ENCODE measurements at regions not wholly inside any gene's neighbourhood (a gene's known extent, or its start where the extent isn't known, plus 50 kb on each side); places are given as distances from the start of the nearest gene placed in this dataset.

GRCh38 chr3:103614719-103615118 is 1179.9 kb downstream of the ZPLD1 start:
- no peaks in the 10 kb centered on the region for H3K27me3 Mint-ChIP-seq
- H3K36me3 Mint-ChIP-seq = no peaks in the 10 kb centered on the region
- H3K27ac Mint-ChIP-seq = no peak overlapping the region
- ATAC-seq (no peak), DNase-seq (no peak)
- POLR2A ChIA-PET = interaction anchor here (0.6 kb wide), 1 partner anchor 18 kb away, joined by 3 read pairs; no protein-coding TSS in a partner anchor
- no peaks in the 10 kb centered on the region for H3K4me1 Mint-ChIP-seq
- H3K9me3 Mint-ChIP-seq = peaks cover 0 to 8% (median 2%) of the 10 kb centered on the region in 9 donors
- H3K4me3 Mint-ChIP-seq = no peak overlapping the region

- Mint-ChIP-seq H3K27me3 (no peaks in the 10 kb centered on the region), H3K36me3 (no peaks in the 10 kb centered on the region), H3K27ac (no peak overlapping the region), H3K4me3 (no peak overlapping the region), H3K4me1 (no peaks in the 10 kb centered on the region), H3K9me3 (peaks cover 0 to 8% (median 3%) of the 10 kb centered on the region in 9 donors)
- ATAC-seq = no peak
- POLR2A ChIA-PET = no interaction called here
- no peak for DNase-seq
Observed at GRCh38 chr3:103617961-103618360, 1183.1 kb downstream of the ZPLD1 start.

- no peak for DNase-seq
- no peak overlapping the region for H3K4me3 Mint-ChIP-seq
- no peaks in the 10 kb centered on the region for H3K36me3 Mint-ChIP-seq
- no peaks in the 10 kb centered on the region for H3K4me1 Mint-ChIP-seq
- POLR2A ChIA-PET = no interaction called here
- peaks cover 2 to 37% (median 10%) of the 10 kb centered on the region in 9 donors for H3K9me3 Mint-ChIP-seq
- no peaks in the 10 kb centered on the region for H3K27me3 Mint-ChIP-seq
- no peak overlapping the region for H3K27ac Mint-ChIP-seq
- ATAC-seq = no peak
Observed at GRCh38 chr3:103624271-103624670, 1189.5 kb downstream of the ZPLD1 start.

- POLR2A ChIA-PET = no interaction called here
Observed at GRCh38 chr3:103629391-103629790, 1194.6 kb downstream of the ZPLD1 start.

DNA sequence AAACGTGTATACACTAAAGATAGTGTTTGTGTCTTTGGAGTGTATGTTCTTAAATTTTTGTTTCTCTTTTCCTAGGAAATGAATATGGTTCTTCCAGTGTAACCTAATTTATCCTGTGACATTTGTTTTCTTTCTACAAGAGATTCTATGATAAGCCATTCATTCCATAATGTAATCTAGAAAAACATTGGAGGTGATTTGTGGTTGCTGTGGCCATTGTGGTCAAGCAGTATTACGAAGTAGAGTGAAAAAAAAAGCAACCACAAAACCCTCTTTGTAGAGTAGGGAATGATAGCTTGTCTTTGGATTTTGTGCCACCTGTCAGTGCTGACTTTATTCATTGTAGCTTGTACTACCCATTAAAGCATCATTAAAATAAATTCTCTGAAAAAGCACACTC is 1209.6 kb downstream of the ZPLD1 start:
- Mint-ChIP-seq H3K4me1 (no peaks in the 10 kb centered on the region), H3K27me3 (no peaks in the 10 kb centered on the region), H3K4me3 (no peak overlapping the region), H3K27ac (no peak overlapping the region), H3K36me3 (no peaks in the 10 kb centered on the region), H3K9me3 (peaks cover 0 to 15% (median 0%) of the 10 kb centered on the region in 9 donors)
- ATAC-seq = no peak
- DNase-seq = no peak
- POLR2A ChIA-PET = no interaction called here

More at GRCh38 chr3:103629391-103629790, 1194.6 kb downstream of the ZPLD1 start:
- no peak overlapping the region for H3K4me3 Mint-ChIP-seq
- no peaks in the 10 kb centered on the region for H3K4me1 Mint-ChIP-seq
- ATAC-seq (no peak), DNase-seq (no peak)
- H3K9me3 Mint-ChIP-seq = peaks cover 2 to 35% (median 21%) of the 10 kb centered on the region in 9 donors
- peaks cover 0 to 5% (median 0%) of the 10 kb centered on the region in 3 donors for H3K36me3 Mint-ChIP-seq
- no peak overlapping the region for H3K27ac Mint-ChIP-seq
- no peaks in the 10 kb centered on the region for H3K27me3 Mint-ChIP-seq

- DNase-seq = no peak
- Mint-ChIP-seq H3K27me3 (no peaks in the 10 kb centered on the region), H3K4me3 (no peak overlapping the region), H3K36me3 (no peaks in the 10 kb centered on the region), H3K27ac (no peak overlapping the region), H3K4me1 (no peaks in the 10 kb centered on the region), H3K9me3 (peaks cover 0 to 10% (median 0%) of the 10 kb centered on the region in 9 donors)
- POLR2A ChIA-PET = no interaction called here
- ATAC-seq = no peak
Observed at GRCh38 chr3:103653996-103654395, 1219.2 kb downstream of the ZPLD1 start.

DNA sequence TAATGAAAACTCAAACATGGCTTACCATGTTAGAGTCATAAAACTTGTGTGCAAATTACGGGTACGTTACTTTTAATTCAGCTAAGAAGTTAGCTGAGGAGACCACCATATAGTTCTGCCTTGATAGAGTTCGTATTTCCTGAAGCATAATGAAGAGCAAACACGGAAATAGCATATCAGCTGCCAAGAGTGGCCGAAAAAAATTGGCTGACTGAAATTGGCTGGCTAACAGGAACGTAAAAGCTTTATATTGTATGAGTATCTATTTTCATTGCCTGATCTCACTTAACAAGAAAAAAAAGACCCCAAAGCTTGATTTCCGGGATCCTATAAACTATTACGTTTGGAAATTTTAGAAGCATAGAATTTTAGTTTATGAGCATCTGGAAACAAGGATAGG is 1222.9 kb downstream of the ZPLD1 start:
- H3K9me3 Mint-ChIP-seq = peaks cover 0 to 10% (median 0%) of the 10 kb centered on the region in 9 donors
- no peak overlapping the region for H3K27ac Mint-ChIP-seq
- H3K4me1 Mint-ChIP-seq = no peaks in the 10 kb centered on the region
- H3K4me3 Mint-ChIP-seq = no peak overlapping the region
- H3K27me3 Mint-ChIP-seq = no peaks in the 10 kb centered on the region
- DNase-seq (no peak), ATAC-seq (no peak)
- no peaks in the 10 kb centered on the region for H3K36me3 Mint-ChIP-seq
- POLR2A ChIA-PET = no interaction called here

- Mint-ChIP-seq H3K27ac (no peak overlapping the region), H3K9me3 (peaks cover 0 to 17% (median 0%) of the 10 kb centered on the region in 9 donors), H3K4me1 (no peaks in the 10 kb centered on the region), H3K4me3 (no peak overlapping the region), H3K36me3 (no peaks in the 10 kb centered on the region), H3K27me3 (no peaks in the 10 kb centered on the region)
- no peak for DNase-seq
- POLR2A ChIA-PET = no interaction called here
- ATAC-seq = no peak
Observed at GRCh38 chr3:103660810-103661209, 1226.0 kb downstream of the ZPLD1 start.

DNA sequence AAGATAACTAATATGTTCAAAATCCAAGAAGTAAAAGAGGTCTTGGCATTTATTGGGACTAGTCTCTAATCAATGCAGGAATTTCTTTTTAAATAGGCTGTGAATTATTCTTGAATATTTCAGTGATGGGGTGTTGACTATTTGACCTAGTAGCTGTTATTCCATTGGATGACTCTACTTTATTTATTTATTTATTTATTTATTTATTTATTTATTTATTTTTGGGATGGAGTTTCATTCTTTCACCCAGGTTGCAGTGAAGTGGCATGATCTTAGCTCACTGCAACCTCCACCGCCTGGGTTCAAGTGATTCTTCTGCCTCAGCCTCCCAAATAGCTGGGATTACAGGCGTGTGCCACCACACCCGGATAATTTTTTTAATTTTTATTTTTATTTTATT is 1227.8 kb downstream of the ZPLD1 start:
- Mint-ChIP-seq H3K27ac (no peak overlapping the region), H3K36me3 (no peaks in the 10 kb centered on the region), H3K9me3 (peaks cover 0 to 12% (median 0%) of the 10 kb centered on the region in 9 donors), H3K4me1 (no peaks in the 10 kb centered on the region), H3K4me3 (no peak overlapping the region), H3K27me3 (no peaks in the 10 kb centered on the region)
- no peak for ATAC-seq
- DNase-seq = no peak
- POLR2A ChIA-PET = no interaction called here

GRCh38 chr3:103672346-103672745 is 1237.5 kb downstream of the ZPLD1 start:
- H3K4me1 Mint-ChIP-seq = no peaks in the 10 kb centered on the region
- H3K9me3 Mint-ChIP-seq = peaks cover 0 to 2% (median 0%) of the 10 kb centered on the region in 9 donors
- POLR2A ChIA-PET = no interaction called here
- H3K27ac Mint-ChIP-seq = no peak overlapping the region
- DNase-seq (no peak), ATAC-seq (no peak)
- H3K4me3 Mint-ChIP-seq = no peak overlapping the region
- H3K36me3 Mint-ChIP-seq = no peaks in the 10 kb centered on the region
- H3K27me3 Mint-ChIP-seq = no peaks in the 10 kb centered on the region

- Mint-ChIP-seq H3K27me3 (no peaks in the 10 kb centered on the region), H3K4me3 (no peak overlapping the region), H3K9me3 (peaks cover 0 to 13% (median 4%) of the 10 kb centered on the region in 9 donors), H3K27ac (no peak overlapping the region), H3K36me3 (peaks cover 0 to 10% (median 0%) of the 10 kb centered on the region in 3 donors), H3K4me1 (no peaks in the 10 kb centered on the region)
- ATAC-seq = no peak
- POLR2A ChIA-PET = no interaction called here
- DNase-seq = no peak
Observed at GRCh38 chr3:103684904-103685303, 1250.1 kb downstream of the ZPLD1 start.

- peaks cover 0 to 13% (median 4%) of the 10 kb centered on the region in 9 donors for H3K9me3 Mint-ChIP-seq
- ATAC-seq (no peak), DNase-seq (no peak)
- POLR2A ChIA-PET = no interaction called here
- H3K36me3 Mint-ChIP-seq = peaks cover 0 to 12% (median 0%) of the 10 kb centered on the region in 3 donors
- no peaks in the 10 kb centered on the region for H3K27me3 Mint-ChIP-seq
- no peak overlapping the region for H3K4me3 Mint-ChIP-seq
- no peaks in the 10 kb centered on the region for H3K4me1 Mint-ChIP-seq
- H3K27ac Mint-ChIP-seq = no peak overlapping the region
Observed at GRCh38 chr3:103685939-103686338, 1251.1 kb downstream of the ZPLD1 start.

DNA sequence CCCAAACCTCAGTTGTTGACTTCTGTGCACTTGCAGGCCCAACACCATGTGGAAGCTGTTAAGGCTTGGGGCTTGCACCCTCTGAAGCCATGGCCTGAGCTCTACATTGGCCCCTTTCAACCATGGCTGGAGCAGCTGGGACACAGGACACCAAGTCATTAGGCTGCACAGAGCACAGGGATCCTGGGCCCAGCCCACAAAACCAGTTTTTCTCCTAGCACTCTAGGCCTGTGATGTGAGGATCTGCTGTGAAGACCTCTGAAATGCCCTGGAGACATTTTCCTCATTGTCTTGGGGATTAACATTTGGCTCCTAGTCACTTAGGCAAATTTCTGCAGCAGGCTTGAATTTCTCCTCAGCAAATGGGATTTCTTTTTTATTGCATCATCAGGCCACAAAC is 1255.7 kb downstream of the ZPLD1 start:
- POLR2A ChIA-PET = no interaction called here
- ATAC-seq (no peak), DNase-seq (peak in 1 of 10 donors; percentile 44)
- no peak overlapping the region for H3K4me3 Mint-ChIP-seq
- H3K9me3 Mint-ChIP-seq = peaks cover 0 to 26% (median 13%) of the 10 kb centered on the region in 9 donors
- H3K36me3 Mint-ChIP-seq = peaks cover 0 to 18% (median 0%) of the 10 kb centered on the region in 3 donors
- no peaks in the 10 kb centered on the region for H3K4me1 Mint-ChIP-seq
- no peaks in the 10 kb centered on the region for H3K27me3 Mint-ChIP-seq
- no peak overlapping the region for H3K27ac Mint-ChIP-seq

DNA sequence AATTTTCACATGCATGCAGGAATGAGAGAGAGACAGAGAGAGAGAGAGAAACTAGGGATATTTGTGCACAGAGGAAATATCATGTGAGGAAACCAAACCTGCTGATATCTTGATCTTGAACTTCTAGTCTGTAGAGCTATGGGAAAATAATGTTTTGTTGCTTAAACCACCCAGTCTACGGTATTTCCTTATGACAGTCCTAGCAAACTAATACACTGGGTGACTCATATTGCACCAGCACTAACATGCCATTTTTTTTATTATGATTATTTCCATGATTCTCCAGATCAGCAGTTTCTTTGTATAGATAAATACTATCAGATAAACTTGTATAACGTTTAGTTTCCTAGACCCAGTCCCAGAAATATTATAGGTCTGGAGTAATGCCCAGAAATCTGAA is 1259.0 kb downstream of the ZPLD1 start:
- Mint-ChIP-seq H3K9me3 (peaks cover 4 to 27% (median 9%) of the 10 kb centered on the region in 9 donors), H3K27me3 (no peaks in the 10 kb centered on the region), H3K36me3 (peaks cover 0 to 18% (median 0%) of the 10 kb centered on the region in 3 donors), H3K4me1 (no peaks in the 10 kb centered on the region), H3K27ac (no peak overlapping the region), H3K4me3 (no peak overlapping the region)
- no peak for DNase-seq
- no peak for ATAC-seq
- POLR2A ChIA-PET = no interaction called here
